Activated T-cell treated with anti-CD3 and anti-CD28 coated beads, Interleukin-2, amount 50 U/mL, for 48 hours (primary cell): ENCODE measurements at regions not wholly inside any gene's neighbourhood (a gene's known extent, or its start where the extent isn't known, plus 50 kb on each side); places are given as distances from the start of the nearest gene placed in this dataset.

Experiments
- DNase-seq, 2 experiments: peaks; one replicate each; pipeline ENCODE4 v3.0.0-alpha.2; 2020

DNA sequence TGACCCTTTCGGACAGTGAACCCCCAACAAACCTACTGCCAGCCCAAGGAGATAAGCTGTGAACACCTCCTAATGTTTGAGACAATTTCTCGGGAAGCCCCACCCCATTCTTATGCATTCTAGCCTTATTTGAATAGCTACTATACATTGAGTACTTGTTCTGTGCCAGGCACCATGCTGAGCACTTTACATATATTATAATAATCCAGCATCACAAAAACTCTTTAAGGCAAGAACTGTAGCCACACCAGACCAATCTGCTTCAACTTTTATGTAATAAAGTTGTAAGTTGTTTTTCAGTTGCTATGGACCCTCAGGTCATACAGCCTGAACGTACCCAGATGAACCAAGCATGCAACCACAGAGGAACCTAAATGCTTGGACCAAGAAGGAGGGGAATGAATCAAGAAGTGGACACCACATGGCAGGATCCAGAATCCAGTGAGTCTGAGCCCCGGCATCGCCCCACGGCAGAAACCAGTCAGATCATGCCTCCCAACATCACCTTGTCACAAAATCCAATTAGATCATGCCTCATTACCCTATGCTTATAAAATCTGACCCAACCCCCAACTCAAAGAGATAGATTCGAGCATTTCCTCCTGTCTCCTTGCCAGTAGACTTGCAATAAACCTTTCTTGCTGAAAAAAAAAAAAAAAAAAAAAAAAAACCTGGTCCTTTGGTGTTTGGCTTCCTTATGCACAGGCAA lies 225.0 kb downstream of the QDPR start:
- DNase-seq: no peak

DNA sequence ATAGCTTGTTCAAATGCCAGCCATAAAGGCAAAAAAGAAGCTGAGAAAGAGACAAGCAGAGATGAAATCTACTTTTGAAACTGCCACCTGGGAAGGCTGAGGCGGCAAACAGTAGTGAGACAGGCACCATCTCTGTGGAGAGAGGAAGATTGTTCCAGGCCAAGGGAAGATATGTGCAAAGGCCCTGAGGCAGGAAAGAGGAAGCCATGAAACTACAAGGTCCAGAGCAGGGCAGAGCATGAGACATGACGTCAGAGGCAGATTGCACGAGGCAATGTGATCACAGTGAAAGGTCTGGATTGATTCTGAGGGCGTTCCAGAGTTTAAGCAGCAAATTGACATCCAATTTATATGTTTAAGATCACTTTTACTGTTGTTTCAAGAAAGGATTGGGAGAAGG lies 226.1 kb downstream of the QDPR start:
- no peak for DNase-seq

DNA sequence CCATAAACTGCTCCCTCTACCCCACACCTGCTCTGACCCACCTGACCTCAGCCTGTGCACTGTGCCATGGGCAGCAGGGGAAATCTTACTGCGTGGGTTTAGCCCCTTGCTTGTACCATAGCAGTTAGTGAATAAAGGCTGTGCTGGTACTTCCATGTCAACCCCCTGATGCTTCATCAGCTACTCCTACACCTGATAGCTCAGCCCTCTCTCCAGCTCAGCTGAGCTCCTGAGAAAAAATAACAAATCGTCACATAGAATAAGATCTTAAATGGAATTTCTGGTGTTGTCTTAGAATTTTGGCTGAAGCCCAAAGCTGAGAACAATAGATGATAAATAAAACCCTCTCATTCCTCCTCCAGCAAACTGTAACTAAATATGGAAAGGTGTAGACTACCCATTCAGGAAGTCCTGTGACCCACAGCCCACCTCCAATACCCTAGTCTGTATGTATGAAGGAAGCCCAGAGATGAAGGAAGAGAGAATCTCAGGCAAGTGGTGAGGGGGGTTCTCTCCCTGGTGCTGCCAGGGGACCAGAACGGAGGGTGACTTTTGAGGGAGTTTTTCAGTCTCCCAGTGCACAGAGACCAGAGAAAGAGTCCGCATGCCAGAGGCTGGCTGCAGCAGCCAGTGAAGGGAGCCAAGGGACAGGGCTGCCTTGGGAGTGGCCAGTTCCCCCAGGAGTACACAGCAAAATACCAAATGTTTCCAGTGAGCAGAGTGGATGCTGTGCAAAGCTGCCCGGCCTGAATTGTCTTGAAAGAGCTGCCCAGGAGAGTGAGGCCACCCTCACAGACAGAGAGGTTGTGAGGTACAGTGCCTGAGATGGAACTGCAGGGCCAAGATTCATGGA lies 227.3 kb downstream of the QDPR start:
- DNase-seq: no peak

DNA sequence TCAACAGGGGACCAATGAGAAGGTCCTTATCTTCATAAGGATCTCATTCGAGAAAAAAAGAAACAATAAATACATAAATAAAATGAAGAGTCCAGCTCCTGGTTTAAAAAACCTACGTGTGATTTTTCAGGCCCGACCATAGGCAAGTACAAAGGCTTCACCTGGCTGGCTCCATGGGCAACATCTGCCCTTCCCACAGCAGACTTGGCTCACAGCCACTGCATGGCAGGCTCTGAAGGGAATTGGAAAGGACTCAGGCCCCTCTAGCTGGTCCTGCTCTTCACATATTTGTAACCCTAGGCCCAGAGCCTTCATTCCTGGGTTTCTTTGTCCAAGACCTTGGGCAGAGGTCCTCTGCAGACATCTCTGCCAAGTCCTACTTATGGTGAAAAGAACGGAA lies 228.1 kb downstream of the QDPR start:
- DNase-seq: no peak

DNA sequence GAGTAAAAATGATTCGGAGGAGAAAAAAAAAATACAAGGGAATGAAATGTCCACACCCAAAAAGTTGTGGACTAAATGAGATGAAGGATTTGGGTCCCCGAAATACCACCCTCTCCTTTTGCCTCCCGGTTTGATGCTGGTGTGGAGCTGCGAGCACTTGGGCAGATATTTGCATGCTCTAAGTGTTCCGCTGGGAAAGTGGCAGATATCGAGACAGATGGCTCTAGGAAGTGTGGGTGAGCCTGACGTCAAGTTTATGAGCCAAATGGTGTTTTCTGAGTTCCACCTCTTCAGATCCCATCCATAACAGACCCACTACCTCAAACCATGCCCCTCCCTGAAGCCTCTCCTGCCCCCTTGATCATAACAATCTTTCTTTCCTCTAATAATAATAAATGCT lies 228.6 kb downstream of the QDPR start:
- no peak for DNase-seq

DNA sequence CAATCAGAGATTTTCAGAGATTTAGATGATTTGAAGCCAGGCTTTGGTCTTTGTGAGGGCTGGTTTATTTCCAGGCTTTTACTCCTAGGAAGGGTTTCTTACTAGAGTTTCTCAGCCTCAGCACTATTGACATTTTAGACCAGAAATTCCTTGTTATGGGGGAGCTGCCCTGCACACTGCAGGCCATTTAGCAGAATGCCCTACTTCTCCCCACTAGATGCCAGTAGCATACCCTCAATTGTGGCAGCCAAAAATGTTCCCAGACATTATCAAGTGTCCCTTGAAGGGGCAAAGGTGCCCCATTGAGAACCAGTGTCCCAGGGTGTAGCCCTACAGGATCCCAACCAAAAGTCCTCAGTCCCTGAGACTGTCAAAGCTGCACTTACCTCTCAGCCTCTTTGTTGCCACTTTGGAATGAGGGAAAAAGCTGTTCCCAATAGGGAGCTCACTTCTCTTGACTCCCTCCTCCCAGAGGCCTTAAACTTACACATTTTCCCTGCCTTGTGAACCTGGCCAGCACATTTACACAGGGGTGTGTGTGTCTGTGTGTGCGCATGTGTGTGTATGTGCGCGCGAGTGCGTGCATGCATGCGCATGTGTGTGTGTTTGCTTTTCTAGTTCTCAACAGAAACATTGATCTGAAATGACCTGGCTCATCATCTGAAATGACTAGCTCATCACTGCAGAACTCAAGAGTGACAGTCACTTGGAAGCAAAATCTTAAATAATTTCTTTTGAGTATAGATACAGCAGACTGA lies 231.4 kb downstream of the QDPR start:
- no peak for DNase-seq

DNA sequence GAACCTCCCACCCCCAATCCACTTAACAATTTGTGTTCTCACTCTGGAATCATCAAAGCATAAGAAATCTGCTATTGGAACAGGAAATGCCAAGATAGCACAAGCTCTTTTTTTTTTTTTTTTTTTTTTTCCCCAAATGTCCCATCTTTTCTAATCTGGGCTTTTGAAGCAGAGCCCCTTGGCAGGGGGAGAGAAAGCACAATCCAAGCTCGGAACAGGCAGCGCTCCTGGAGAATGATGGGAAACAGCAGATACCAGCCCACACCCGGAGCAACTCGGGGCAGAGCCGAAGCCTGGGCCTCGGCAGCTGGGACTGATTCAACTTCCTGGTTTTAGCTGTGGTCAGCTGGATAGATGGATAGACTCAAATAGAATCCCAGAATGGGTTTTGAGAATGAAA lies 235.1 kb downstream of the QDPR start:
- DNase-seq: no peak

DNA sequence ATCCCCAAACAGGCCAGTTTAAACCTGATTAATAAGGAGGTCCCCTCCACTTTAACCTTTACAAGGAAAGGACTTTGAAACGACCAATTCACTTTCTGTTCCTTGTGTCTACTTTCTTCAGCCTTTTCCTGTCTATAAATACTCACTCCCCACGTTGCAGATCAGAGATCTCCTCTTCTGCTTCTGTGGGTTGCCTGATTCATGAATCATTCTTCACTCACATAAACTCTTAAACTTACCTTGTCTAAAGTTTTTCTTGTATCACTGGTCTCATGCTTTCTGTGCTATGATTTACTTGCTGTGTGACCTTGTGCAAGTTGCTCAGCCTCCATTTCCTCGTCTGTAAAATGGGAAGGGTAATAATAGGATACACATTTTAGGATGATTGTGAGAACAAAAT lies 236.1 kb downstream of the QDPR start:
- DNase-seq: no peak

DNA sequence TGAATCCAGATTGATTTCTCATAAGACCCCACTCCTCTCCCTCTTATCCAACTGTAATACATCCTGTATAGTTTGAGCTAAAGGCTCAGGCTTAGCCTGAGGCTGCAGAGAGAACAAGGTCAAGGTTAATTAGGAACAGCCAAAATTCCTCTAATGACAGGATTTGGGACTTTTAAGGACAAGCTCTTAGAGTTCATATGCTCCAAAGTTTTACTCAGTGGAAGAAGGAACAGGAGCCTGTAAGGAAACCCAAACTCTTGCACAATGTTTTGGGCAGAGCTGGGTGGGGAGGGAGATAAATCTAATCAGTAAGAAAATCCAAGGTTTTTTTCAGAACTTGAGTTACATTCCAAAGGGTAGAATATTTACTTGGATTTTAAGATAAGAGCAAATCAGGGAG lies 238.8 kb downstream of the QDPR start:
- no peak for DNase-seq

DNA sequence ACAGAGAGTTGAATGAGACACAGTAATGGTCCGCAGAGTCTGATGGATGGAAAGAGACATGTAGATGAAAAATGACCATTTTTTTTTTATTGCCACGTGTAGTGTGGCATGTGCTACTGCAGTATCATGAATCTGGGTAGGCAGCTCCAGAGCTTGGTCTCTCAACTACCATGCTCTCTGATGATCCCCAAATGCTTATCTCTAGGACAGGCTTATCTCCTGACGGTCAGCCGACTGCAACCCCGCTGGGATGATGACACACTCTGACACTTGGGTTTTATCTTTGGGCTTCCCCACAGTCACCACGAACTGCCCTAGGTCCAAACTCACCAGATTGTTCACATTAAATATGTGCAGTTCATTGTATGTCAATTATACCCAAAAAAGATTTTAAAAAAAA lies 239.7 kb downstream of the QDPR start:
- no peak for DNase-seq

DNA sequence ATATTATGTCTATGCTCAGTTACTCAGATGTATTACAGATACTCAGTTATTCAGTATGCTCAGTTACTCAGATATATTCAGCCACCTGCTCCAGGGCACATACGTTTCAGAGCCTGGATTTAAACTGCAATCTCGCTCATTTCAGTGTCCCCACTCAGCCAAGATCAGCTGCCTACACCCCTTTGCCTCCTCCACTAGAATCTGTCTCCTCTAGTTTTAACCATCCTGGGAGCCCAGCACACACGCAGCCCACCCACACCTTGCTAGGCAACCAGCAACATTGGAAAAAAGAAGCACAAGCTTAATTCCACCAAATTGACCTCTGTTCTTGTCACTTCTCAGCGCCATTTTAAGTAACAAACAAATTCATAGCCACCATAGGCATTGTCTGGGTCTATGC lies 246.2 kb downstream of the QDPR start:
- DNase-seq: no peak

DNA sequence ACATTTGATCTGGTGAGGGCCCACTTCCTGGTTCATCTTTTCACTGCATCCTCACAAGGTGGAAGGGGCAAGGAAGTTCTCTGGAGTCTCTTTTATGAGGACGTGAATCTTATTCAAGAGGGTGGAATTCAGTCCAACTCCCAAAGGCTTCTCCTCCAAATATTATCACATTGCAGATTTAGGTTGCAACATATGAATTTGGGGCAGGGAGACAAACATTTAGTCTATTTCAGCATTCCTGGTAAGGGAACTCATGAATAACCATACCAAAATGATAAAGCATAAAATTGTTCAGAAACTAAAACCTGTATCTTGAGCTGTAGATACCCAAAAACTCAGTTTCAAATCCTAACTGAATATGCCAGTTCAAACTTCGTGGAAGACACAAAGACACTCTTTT lies 246.8 kb downstream of the QDPR start:
- no peak for DNase-seq

DNA sequence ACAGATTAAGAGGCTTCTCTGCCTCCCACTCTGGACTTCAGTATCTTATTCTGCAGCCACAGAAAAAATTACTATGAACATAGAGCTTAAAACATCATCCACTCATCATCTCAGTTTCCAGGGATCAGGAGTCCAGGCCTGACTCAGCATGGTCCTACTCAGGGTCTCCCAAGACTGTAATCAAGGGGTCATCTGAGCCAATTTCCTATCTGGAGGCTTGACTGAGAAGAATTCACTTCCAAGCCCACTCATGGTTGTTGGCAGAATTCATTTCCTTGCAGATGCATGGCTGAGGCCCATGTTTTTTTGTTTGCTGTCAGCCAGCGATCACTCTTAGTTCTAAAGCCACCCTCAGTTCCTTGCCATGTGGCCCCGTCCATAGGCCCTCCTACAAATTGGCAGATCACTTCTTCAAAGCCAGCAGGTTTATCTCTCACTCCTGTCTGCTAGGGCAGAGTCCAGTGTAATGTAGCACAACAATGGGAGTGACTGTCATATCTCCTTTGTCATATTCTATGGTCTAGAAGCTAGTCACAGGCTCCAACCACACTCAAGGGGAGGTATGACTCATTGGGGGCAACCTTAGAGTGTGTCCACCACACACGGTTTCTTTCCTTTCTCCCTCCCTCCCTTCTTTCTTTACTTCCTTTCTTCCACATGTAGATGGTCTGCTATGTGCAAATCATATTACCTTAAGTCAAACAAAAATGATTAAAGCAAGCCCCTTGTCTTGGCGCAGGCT lies 251.6 kb downstream of the QDPR start:
- no peak for DNase-seq

DNA sequence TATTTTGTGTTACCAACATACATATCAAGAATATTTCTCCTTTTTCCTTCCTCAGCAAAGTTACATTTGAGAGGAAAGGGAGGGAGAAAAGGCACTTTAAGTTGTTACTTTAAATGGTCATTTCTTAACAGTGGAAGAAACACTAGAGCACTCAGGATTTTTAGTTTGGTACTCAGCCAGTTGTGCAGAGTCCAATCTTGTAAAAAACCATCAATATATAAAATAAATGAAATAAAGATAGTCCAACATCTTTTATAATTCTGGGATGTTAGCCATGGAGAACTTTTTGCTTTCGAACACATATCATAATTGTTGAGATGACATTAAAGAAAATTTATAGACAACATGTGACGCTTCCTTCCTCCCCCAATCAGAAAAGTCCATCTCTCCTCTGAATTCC lies 253.8 kb downstream of the QDPR start:
- DNase-seq: no peak

DNA sequence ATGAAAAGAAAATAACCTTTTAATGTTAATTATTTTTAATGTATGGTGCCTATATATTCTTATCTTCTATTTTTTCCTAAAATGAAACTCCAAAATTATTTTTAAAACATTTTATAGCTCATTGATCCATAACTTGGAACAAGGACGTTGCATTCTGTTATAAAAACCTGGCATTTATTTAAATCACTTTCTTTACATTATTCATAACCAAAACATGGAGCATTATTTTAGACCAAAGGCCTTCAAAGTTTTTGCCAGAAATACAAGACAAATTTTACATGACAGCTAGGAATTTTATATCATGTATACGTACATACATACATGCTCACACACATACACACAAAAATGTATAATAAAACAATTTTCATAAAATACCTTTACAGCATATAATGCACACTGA lies 259.8 kb downstream of the QDPR start:
- no peak for DNase-seq

DNA sequence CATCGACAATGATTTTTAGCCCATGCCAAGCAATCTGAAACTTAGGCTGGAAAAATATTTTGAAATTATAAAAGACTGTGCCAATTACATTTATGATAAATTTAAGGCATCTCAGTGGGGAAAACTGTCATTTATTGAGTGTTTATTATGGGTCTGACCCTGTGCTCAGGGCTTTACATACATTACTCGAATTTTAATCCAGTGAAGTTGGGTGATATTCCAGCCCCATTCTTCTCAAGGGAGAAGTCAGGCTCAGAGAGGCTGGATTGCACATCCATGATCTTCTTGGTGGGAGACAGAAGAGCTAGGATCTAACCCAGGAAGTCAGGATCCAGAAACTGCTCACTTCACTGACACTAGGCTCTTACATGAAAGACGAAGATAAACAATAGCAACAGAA lies 260.8 kb downstream of the QDPR start:
- DNase-seq: no peak

DNA sequence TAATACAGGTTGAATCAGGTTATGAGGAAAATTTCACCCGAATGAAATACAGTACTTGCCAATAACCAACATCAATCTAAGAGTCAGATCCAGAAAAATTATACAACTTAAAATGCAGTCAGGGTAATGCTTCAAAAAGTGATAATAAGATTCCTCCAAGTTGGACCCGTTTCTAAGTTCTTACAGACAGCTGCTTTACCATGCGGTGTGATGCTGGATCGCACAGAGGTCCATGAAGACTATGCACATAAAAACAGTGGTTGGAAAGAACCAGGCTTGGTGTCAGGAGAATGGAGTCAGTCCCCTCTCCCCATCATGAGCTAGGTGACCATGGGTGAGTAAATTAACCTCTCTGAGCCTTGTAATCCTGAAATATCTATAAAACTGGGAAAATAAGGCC lies 261.3 kb downstream of the QDPR start:
- no peak for DNase-seq

DNA sequence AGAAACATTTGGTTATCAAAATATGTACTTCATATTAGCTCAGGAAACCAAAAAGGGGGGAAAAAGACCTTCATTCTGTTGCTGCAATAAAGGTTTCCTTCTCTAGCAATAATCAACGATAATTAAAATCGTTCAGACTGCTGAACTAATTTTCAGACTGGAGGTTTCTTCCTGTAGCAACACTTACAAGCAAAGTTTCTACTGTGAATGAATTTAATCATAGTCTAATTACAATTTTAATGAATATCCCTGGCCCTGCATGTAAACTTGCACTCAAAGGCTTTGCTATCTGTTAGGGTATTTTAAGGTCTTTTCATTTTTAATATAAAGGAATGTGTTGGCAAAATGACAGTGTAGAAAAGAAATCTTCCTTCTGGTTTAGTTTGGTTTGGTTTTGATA lies 265.2 kb downstream of the QDPR start:
- DNase-seq: no peak

DNA sequence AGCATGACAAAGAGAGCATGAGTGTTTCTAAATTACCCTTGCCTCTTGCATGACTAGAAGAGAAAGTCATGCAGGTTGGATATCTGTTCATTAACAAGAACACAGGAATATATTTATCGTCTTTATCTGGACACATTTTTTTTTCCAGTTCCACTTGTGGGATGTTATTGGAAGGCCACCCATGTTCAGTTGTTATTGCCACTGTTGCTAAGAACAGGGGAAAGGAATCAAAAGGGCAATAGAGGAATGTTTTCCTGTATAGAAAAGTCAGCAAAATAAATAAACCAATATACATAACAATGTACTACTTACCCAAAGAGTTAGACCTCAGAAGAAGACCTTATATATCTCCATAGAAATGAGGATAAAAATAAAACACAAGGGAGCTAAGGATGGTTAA lies 270.1 kb downstream of the QDPR start:
- no peak for DNase-seq

DNA sequence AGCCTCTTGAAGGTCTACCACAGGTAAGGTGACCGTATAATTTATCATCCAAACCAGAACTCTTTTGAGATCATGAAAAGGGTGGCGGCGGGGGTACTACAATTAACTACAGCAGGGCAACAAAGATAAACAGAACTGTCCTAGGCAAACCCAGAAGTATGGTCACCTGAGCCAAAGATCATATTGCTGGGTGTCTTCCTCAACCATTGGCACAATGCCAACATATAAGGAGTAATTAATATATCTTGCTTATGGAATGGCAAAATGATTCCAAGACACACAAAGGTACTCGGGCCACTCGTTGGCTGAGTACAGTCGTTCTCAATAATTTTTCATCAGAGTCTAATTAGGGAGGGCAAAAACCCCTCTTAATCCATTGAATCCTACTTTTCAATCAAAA lies 273.3 kb downstream of the QDPR start:
- no peak for DNase-seq

DNA sequence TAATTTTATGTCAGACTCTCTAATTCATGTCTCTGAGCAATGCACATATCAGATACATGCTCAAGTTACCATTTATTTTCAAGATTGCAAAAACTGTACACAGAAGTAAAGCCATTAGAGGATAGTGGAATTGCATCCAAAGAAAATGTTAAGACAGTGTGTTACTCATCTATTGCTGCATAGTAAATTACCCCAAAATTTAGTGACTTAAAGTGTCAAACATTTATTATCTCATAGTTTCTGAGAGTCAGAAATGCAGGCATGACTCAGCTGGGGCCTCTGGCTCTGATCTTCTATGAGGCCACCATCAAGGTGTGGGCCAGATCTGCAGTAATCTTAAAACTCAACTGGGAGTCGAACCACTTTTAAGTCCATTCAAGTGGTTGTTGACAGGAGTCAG lies 275.2 kb downstream of the QDPR start:
- no peak for DNase-seq

DNA sequence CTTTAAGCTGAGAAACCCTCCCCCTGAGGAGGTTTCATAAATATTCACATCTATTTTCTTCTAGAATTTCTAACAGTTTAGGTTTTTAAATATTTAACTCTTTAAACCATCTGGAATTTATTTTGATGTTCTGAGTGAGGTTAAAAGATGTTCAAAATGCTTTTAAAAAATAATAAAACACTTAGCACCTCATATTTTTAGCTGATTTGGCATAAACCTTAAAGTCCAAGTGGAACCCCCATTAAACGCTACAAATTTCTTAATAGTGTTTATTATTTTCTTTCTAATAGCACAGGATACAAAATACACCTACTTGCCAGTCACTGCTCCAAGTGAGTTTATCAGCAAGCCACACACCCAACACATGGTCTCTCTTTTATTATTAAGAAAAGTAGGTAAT lies 277.2 kb downstream of the QDPR start:
- DNase-seq: no peak

DNA sequence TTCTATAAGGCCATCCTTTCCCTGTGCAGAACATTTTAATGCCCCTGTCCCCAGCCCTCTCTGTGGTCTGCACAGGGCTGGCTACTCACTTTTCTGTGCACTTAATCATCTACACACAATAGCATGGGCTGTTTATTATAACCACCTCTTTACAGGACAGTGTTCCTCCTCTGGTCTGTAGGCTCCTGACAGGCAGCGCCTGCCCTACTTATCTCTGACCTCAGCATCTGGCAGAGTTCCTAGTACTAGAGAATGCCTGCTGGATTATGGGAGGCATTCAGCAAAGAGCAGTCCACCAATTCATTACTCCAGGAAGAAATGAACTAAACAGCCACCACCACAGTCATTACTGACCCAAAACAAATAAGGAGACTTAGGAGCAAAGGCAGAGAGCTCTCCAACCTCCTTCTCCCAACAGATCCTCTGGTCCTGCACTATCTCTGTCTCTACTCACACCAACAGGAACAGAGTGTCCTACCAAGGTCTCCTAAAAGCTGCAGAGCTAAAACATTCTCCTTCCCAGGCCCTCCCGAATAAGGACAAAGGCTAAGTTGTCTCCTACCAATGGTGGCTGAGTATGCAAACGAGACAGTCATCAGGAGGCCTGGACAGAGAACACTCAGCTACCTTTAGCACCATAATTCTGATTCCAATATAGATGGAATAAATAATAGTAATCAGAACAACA lies 279.2 kb downstream of the QDPR start:
- DNase-seq: no peak
